Neural cell (in vitro differentiated cells): ENCODE measurements at regions not wholly inside any gene's neighbourhood (a gene's known extent, or its start where the extent isn't known, plus 50 kb on each side); places are given as distances from the start of the nearest gene placed in this dataset.

Experiments
- EP300 ChIP-seq: fragments of 450-650 bp; conservative IDR thresholded peaks from 2 replicates; pipeline ENCODE4 v1.6.1; 2014; ENCODE audit warnings: antibody characterized with exemption, mild to moderate bottlenecking, moderate library complexity; ENCODE audit not compliant: poor library complexity, severe bottlenecking
- MXI1 ChIP-seq: fragments of 450-650 bp; conservative IDR thresholded peaks from 2 replicates; pipeline ENCODE4 v1.6.1; 2014; ENCODE audit warnings: antibody characterized with exemption, mild to moderate bottlenecking; ENCODE audit not compliant: poor library complexity, severe bottlenecking
- POLR2AphosphoS5 ChIP-seq: IDR thresholded peaks from 2 replicates; pipeline ENCODE4 v1.6.1; 2012
- SMC3 ChIP-seq: fragments of 450-650 bp; conservative IDR thresholded peaks from 2 replicates; pipeline ENCODE4 v1.6.1; 2014; ENCODE audit warnings: antibody characterized with exemption, mild to moderate bottlenecking, moderate library complexity; ENCODE audit not compliant: poor library complexity
- TAF1 ChIP-seq: IDR thresholded peaks from 2 replicates; pipeline ENCODE4 v1.6.1; 2012; ENCODE audit warnings: low read depth
- TF ChIP-seq, protein P1 (sequence below): fragments of 450-650 bp; IDR thresholded peaks from 2 replicates; pipeline ENCODE4 v1.5.1; 2014; ENCODE audit warnings: antibody characterized with exemption, mild to moderate bottlenecking, moderate library complexity; ENCODE audit not compliant: poor library complexity, severe bottlenecking
- TF ChIP-seq, protein P2 (sequence below): IDR thresholded peaks from 2 replicates; pipeline ENCODE4 v1.6.1; 2012; ENCODE audit warnings: borderline replicate concordance

DNA sequence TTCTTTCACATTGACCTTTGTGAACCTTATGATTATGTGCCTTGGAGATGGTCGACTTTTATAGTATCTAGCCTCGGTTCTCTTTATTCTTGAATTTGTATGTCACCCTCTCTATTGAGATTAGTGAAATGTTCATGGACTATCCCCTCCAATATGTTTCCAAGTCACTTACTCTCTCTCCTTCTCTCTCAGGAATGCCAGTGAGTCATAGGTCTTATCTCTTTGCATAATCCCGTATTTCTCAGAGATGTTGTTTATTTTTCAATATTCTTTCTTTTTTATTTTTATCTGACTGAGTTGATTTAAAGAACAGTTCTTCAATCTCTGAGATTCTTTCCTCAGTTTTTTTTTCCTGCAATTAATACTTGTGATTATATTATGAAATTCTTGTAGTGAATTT is 411.6 kb upstream of the CADM2 start:
- TF ChIP-seq EP300 (no peak), MXI1 (no peak), TAF1 (no peak), SMC3 (no peak), POLR2AphosphoS5 (no peak)
- TF ChIP-seq, protein P1, sequence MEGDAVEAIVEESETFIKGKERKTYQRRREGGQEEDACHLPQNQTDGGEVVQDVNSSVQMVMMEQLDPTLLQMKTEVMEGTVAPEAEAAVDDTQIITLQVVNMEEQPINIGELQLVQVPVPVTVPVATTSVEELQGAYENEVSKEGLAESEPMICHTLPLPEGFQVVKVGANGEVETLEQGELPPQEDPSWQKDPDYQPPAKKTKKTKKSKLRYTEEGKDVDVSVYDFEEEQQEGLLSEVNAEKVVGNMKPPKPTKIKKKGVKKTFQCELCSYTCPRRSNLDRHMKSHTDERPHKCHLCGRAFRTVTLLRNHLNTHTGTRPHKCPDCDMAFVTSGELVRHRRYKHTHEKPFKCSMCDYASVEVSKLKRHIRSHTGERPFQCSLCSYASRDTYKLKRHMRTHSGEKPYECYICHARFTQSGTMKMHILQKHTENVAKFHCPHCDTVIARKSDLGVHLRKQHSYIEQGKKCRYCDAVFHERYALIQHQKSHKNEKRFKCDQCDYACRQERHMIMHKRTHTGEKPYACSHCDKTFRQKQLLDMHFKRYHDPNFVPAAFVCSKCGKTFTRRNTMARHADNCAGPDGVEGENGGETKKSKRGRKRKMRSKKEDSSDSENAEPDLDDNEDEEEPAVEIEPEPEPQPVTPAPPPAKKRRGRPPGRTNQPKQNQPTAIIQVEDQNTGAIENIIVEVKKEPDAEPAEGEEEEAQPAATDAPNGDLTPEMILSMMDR: no peak
- TF ChIP-seq, protein P2, sequence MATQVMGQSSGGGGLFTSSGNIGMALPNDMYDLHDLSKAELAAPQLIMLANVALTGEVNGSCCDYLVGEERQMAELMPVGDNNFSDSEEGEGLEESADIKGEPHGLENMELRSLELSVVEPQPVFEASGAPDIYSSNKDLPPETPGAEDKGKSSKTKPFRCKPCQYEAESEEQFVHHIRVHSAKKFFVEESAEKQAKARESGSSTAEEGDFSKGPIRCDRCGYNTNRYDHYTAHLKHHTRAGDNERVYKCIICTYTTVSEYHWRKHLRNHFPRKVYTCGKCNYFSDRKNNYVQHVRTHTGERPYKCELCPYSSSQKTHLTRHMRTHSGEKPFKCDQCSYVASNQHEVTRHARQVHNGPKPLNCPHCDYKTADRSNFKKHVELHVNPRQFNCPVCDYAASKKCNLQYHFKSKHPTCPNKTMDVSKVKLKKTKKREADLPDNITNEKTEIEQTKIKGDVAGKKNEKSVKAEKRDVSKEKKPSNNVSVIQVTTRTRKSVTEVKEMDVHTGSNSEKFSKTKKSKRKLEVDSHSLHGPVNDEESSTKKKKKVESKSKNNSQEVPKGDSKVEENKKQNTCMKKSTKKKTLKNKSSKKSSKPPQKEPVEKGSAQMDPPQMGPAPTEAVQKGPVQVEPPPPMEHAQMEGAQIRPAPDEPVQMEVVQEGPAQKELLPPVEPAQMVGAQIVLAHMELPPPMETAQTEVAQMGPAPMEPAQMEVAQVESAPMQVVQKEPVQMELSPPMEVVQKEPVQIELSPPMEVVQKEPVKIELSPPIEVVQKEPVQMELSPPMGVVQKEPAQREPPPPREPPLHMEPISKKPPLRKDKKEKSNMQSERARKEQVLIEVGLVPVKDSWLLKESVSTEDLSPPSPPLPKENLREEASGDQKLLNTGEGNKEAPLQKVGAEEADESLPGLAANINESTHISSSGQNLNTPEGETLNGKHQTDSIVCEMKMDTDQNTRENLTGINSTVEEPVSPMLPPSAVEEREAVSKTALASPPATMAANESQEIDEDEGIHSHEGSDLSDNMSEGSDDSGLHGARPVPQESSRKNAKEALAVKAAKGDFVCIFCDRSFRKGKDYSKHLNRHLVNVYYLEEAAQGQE: no peak
